Neural progenitor cell (in vitro differentiated cells): ENCODE measurements at regions not wholly inside any gene's neighbourhood (a gene's known extent, or its start where the extent isn't known, plus 50 kb on each side); places are given as distances from the start of the nearest gene placed in this dataset.

ENCODE experiments used
- DNase-seq: peaks from one replicate; pipeline ENCODE4 v3.0.0-alpha.2; 2016; ENCODE audit warnings: low spot score
- H2AFZ ChIP-seq: fragments of 200-600 bp; sonication (generic); replicated peaks from 2 replicates; pipeline ENCODE4 v1.6.1; 2016; ENCODE audit warnings: antibody characterized with exemption
- H3F3A ChIP-seq: fragments of 200-600 bp; sonication (generic); 2 replicates; pipeline ENCODE4 v1.6.1; 2016; ENCODE audit warnings: antibody characterized with exemption, low read depth
- H3K27ac ChIP-seq: fragments of 200-600 bp; sonication (generic); 2 replicates; pipeline ENCODE4 v1.5.1; 2016; ENCODE audit warnings: mild to moderate bottlenecking
- H3K27me3 ChIP-seq: fragments of 200-600 bp; sonication (generic); 2 replicates; pipeline ENCODE4 v1.6.1; 2016; ENCODE audit warnings: mild to moderate bottlenecking, moderate library complexity
- H3K36me3 ChIP-seq: fragments of 200-600 bp; sonication (generic); 2 replicates; pipeline ENCODE4 v1.5.1; 2016
- H3K4me1 ChIP-seq: fragments of 200-600 bp; sonication (generic); 2 replicates; pipeline ENCODE4 v1.6.1; 2016; ENCODE audit warnings: mixed run types
- H3K4me2 ChIP-seq: fragments of 200-600 bp; sonication (generic); 2 replicates; pipeline ENCODE4 v1.6.1; 2016
- H3K4me3 ChIP-seq: fragments of 200-600 bp; sonication (generic); 2 replicates; pipeline ENCODE4 v1.5.1; 2016
- H3K79me2 ChIP-seq: fragments of 200-600 bp; sonication (generic); 2 replicates; pipeline ENCODE4 v1.6.1; 2016; ENCODE audit warnings: low read depth
- H3K9ac ChIP-seq: fragments of 200-600 bp; sonication (generic); 2 replicates; pipeline ENCODE4 v1.6.1; 2016
- H3K9me3 ChIP-seq: fragments of 200-600 bp; sonication (generic); 2 replicates; pipeline ENCODE4 v1.5.1; 2016; ENCODE audit warnings: low read depth
- H4K20me1 ChIP-seq: fragments of 200-600 bp; sonication (generic); 2 replicates; pipeline ENCODE4 v1.6.1; 2016; ENCODE audit warnings: low read depth
- H3K27ac Mint-ChIP-seq: 3 replicates; pipeline ENCODE4 v1.8.0; 2021; ENCODE audit warnings: mixed read lengths
- H3K27me3 Mint-ChIP-seq: 2 replicates; pipeline ENCODE4 v1.8.0; 2022; ENCODE audit warnings: low read depth, mild to moderate bottlenecking, inconsistent platforms, moderate library complexity, mixed read lengths; ENCODE audit not compliant: insufficient read depth
- H3K36me3 Mint-ChIP-seq: 3 replicates; pipeline ENCODE4 v1.8.0; 2021; ENCODE audit warnings: mixed read lengths
- H3K4me1 Mint-ChIP-seq: 3 replicates; pipeline ENCODE4 v1.8.0; 2021; ENCODE audit warnings: mixed read lengths
- H3K4me3 Mint-ChIP-seq: 3 replicates; pipeline ENCODE4 v1.8.0; 2021; ENCODE audit warnings: mild to moderate bottlenecking, moderate library complexity, mixed read lengths
- H3K9me3 Mint-ChIP-seq: 3 replicates; pipeline ENCODE4 v1.8.0; 2020; ENCODE audit warnings: mixed read lengths
- EZH2 ChIP-seq: fragments of 200-600 bp; sonication (generic); IDR thresholded peaks from 2 replicates; pipeline ENCODE4 v1.6.1; 2017; ENCODE audit warnings: antibody characterized with exemption, mild to moderate bottlenecking, moderate library complexity
- EZH2phosphoT487 ChIP-seq: fragments of 200-600 bp; sonication (generic); IDR thresholded peaks from 2 replicates; pipeline ENCODE4 v1.6.1; 2017; ENCODE audit warnings: antibody characterized with exemption
- TF ChIP-seq, protein P1 (sequence below): fragments of 200-600 bp; sonication (generic); IDR thresholded peaks from 2 replicates; pipeline ENCODE4 v1.5.1; 2017; ENCODE audit warnings: antibody characterized with exemption, mild to moderate bottlenecking

DNA sequence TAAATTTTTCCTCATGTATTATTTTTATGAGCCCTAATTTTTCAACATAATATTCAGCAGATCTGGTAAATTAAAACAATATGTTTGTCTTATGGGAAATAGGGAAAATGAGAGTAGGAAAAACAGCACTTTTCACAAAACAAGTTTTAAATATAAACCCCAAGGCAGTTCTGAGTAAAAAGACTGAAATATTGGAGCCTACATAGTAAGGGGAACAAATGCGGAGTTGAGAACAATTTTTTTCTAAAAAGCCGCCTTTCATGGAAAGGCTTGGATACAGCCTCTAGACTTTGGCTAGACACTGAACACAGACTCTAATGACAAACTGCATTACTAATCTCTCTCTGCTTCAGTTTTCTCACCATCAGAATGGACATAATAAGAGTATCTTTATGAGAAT, 174.1 kb downstream of the NOL4 start:
- no peak overlapping the region for H3K27ac ChIP-seq

DNA sequence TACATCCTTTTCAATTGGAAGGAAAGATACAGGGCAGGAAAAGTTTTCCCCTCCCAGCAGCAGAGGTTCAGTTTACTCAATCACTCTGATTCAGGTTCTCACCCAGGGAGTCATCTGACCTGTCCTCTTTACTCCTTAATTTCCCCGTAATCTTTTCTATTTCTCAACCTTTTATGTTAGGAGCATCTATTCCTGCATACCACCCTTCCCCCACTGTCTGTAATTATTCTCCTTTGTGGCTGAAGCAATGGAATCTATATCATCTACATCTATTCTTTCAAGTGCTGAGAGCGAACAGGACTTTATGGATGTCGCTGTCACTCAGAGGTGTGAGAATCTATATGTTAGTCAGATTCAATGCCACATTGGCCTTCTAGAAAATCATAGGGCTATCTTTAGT, 175.2 kb downstream of the NOL4 start:
- Mint-ChIP-seq H3K27me3 (no peaks in the 10 kb centered on the region), H3K4me1 (peaks cover 21% of the 10 kb centered on the region), H3K9me3 (no peaks in the 10 kb centered on the region), H3K4me3 (no peak overlapping the region), H3K27ac (peak overlapping the region; percentile 1), H3K36me3 (no peaks in the 10 kb centered on the region)
- no peaks in the 10 kb centered on the region for H4K20me1 ChIP-seq
- H3K79me2 ChIP-seq = no peaks in the 10 kb centered on the region
- TF ChIP-seq EZH2phosphoT487 (no peak), EZH2 (no peak)
- TF ChIP-seq, protein P1, sequence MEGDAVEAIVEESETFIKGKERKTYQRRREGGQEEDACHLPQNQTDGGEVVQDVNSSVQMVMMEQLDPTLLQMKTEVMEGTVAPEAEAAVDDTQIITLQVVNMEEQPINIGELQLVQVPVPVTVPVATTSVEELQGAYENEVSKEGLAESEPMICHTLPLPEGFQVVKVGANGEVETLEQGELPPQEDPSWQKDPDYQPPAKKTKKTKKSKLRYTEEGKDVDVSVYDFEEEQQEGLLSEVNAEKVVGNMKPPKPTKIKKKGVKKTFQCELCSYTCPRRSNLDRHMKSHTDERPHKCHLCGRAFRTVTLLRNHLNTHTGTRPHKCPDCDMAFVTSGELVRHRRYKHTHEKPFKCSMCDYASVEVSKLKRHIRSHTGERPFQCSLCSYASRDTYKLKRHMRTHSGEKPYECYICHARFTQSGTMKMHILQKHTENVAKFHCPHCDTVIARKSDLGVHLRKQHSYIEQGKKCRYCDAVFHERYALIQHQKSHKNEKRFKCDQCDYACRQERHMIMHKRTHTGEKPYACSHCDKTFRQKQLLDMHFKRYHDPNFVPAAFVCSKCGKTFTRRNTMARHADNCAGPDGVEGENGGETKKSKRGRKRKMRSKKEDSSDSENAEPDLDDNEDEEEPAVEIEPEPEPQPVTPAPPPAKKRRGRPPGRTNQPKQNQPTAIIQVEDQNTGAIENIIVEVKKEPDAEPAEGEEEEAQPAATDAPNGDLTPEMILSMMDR = no peak
- no peaks in the 10 kb centered on the region for H3K27me3 ChIP-seq
- no peaks in the 10 kb centered on the region for H3F3A ChIP-seq
- no peak overlapping the region for H3K4me2 ChIP-seq
- peaks cover 13% of the 10 kb centered on the region for H3K4me1 ChIP-seq
- H3K4me3 ChIP-seq = no peak overlapping the region
- H3K9ac ChIP-seq = no peak overlapping the region
- H3K27ac ChIP-seq = no peak overlapping the region
- H2AFZ ChIP-seq = peak overlapping the region; percentile 65
- no peak for DNase-seq
- no peaks in the 10 kb centered on the region for H3K9me3 ChIP-seq
- H3K36me3 ChIP-seq = no peaks in the 10 kb centered on the region

More for the DNA sequence above, 174.1 kb downstream of the NOL4 start:
- Histone ChIP-seq H3K27me3 (no peaks in the 10 kb centered on the region), H3K4me2 (no peak overlapping the region), H3K79me2 (no peaks in the 10 kb centered on the region), H3K4me3 (no peak overlapping the region), H3K4me1 (peaks cover 13% of the 10 kb centered on the region), H4K20me1 (no peaks in the 10 kb centered on the region), H3K9me3 (peaks cover 5% of the 10 kb centered on the region), H3K36me3 (peaks cover 5% of the 10 kb centered on the region), H3F3A (no peaks in the 10 kb centered on the region), H3K9ac (no peak overlapping the region), H2AFZ (no peak overlapping the region)
- H3K9me3 Mint-ChIP-seq = peaks cover 6% of the 10 kb centered on the region
- no peaks in the 10 kb centered on the region for H3K27me3 Mint-ChIP-seq
- no peak overlapping the region for H3K27ac Mint-ChIP-seq
- peaks cover 21% of the 10 kb centered on the region for H3K4me1 Mint-ChIP-seq
- H3K4me3 Mint-ChIP-seq = no peak overlapping the region
- no peak for DNase-seq
- TF ChIP-seq EZH2 = no peak
- TF ChIP-seq, protein P1 = no peak
- no peak for TF ChIP-seq EZH2phosphoT487
- no peaks in the 10 kb centered on the region for H3K36me3 Mint-ChIP-seq

DNA sequence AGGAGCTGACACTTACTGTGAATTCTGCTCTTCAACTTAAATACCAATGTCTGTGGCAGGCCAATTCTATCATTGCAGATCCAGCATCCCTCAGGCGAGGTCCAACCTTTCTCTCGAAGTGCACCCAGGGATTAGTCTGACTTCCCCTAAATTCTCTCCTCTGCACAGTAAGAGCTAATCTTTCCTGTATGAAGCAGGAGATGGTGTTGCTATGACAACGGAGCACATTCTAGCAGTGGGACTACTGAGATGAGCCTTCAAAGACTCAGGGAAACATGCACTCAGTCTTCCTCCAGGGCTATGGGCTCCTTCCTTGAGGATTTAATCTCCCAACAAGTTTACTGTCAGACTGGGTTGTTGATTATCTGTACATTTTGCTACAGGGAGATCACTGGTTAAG, 176.3 kb downstream of the NOL4 start:
- Histone ChIP-seq H3K4me3 (no peak overlapping the region), H3K27ac (no peak overlapping the region)

More for the DNA sequence above, 176.3 kb downstream of the NOL4 start:
- H3K27ac Mint-ChIP-seq = no peak overlapping the region
- no peaks in the 10 kb centered on the region for H3K27me3 Mint-ChIP-seq
- Histone ChIP-seq H3K4me2 (peak overlapping the region; percentile 41), H3K4me1 (peaks cover 13% of the 10 kb centered on the region), H3K36me3 (no peaks in the 10 kb centered on the region), H2AFZ (no peak overlapping the region), H3K9ac (no peak overlapping the region), H3K9me3 (no peaks in the 10 kb centered on the region), H3F3A (no peaks in the 10 kb centered on the region), H4K20me1 (no peaks in the 10 kb centered on the region), H3K79me2 (no peaks in the 10 kb centered on the region), H3K27me3 (no peaks in the 10 kb centered on the region)
- H3K4me1 Mint-ChIP-seq = peaks cover 21% of the 10 kb centered on the region
- H3K4me3 Mint-ChIP-seq = no peak overlapping the region
- H3K9me3 Mint-ChIP-seq = no peaks in the 10 kb centered on the region
- no peaks in the 10 kb centered on the region for H3K36me3 Mint-ChIP-seq
- peak; percentile 72 for DNase-seq
- TF ChIP-seq, protein P1 = no peak
- no peak for TF ChIP-seq EZH2
- no peak for TF ChIP-seq EZH2phosphoT487
